GM12872 (cell line): ENCODE measurements at regions not wholly inside any gene's neighbourhood (a gene's known extent, or its start where the extent isn't known, plus 50 kb on each side); places are given as distances from the start of the nearest gene placed in this dataset.

ENCODE experiments used
- TF ChIP-seq, protein P1 (sequence below): IDR thresholded peaks from 3 replicates; pipeline ENCODE4 v1.5.1; 2011; ENCODE audit warnings: low read depth, mild to moderate bottlenecking, low read length, moderate library complexity; ENCODE audit not compliant: insufficient read depth

DNA sequence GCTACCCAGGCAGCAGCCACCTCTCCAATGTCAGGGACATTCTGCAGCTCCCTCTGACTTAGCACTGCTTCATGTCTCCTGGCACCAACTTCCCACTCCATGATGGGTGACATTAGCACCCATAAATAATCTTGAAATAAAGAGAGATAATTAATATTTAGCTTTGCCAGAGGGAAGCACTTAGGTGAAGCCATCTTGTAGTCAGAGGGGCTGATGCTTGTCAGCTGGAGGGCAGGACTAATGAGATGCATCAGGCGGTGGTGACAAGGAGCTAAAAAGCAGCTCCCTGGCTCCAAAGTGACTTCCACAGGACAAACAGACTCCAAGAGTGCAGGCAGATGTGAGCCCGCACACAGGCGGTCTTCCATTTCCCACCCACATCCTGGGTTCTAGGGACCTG lies 153.0 kb upstream of the ID2 start:
- TF ChIP-seq, protein P1, sequence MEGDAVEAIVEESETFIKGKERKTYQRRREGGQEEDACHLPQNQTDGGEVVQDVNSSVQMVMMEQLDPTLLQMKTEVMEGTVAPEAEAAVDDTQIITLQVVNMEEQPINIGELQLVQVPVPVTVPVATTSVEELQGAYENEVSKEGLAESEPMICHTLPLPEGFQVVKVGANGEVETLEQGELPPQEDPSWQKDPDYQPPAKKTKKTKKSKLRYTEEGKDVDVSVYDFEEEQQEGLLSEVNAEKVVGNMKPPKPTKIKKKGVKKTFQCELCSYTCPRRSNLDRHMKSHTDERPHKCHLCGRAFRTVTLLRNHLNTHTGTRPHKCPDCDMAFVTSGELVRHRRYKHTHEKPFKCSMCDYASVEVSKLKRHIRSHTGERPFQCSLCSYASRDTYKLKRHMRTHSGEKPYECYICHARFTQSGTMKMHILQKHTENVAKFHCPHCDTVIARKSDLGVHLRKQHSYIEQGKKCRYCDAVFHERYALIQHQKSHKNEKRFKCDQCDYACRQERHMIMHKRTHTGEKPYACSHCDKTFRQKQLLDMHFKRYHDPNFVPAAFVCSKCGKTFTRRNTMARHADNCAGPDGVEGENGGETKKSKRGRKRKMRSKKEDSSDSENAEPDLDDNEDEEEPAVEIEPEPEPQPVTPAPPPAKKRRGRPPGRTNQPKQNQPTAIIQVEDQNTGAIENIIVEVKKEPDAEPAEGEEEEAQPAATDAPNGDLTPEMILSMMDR, result no peak

DNA sequence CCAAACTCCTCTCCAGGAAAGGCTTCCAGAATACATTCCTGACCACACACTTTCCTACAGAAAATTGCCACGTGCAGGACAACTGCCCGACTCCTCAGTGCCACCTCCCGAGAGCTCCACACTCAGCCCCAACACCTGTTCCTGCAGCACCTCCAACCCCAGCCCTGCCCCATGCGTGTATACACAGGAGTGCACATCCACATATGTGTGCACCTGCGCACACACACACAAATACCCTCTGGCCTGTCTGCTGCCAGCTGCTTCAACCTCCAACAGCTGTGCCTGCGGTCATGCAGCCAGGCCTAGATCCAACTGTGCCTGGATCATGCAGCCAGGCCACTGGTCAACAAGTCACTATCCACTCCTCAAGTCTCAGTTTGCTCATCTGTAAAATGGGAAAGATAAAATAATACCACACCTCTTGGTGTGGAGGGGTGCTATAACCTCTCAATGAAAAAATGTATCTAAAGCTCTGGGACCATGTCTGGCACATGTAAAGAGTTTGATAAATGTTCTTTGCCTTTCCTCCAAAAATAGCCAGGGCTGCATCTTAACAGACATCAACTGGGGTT lies 152.1 kb upstream of the ID2 start:
- TF ChIP-seq, protein P1, result no peak

DNA sequence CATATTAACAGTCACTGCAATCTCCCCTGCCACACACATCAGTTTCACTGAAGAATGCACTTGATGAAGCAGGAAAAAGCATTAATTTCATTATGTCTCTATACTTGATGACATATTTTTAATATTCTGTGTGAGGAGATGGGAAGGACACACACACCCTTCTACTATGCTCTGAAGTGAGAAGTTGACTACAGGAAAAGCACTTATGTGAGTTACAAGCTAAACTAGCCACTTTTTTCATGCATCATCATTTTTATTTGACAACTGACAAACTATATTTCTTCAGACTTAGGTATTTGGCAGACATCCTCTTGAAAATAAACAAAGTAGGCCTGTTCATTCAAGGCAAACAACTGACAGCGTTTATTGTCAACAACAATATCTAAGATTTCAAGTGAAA lies 150.4 kb upstream of the ID2 start:
- TF ChIP-seq, protein P1, result no peak

- TF ChIP-seq, protein P1, result no peak
These were observed 149.4 kb upstream of the ID2 start for GRCh38 chr2:8532438-8532837.

- TF ChIP-seq, protein P1, result no peak
These were observed 147.9 kb upstream of the ID2 start for GRCh38 chr2:8533923-8534322.

- TF ChIP-seq, protein P1, result no peak
These were observed 147.5 kb upstream of the ID2 start for GRCh38 chr2:8534386-8534728.

GRCh38 chr2:8534729-8535468 lies 147.0 kb upstream of the ID2 start:
- TF ChIP-seq, protein P1, result no peak

- TF ChIP-seq, protein P1, result no peak
These were observed 146.4 kb upstream of the ID2 start for GRCh38 chr2:8535469-8535795.
